HG03342 (cell line): ENCODE measurements at regions not wholly inside any gene's neighbourhood (a gene's known extent, or its start where the extent isn't known, plus 50 kb on each side); places are given as distances from the start of the nearest gene placed in this dataset.
A peak's percentile ranks its signal among the peaks of the same experiment; 100 is the strongest.

ENCODE experiments used
- ATAC-seq: cut with Tn5 transposase; IDR thresholded peaks from one replicate; pipeline ENCODE4 v1.9.1; 2021; ENCODE audit warnings: mild to moderate bottlenecking, moderate library complexity; ENCODE audit not compliant: unreplicated experiment

- ATAC-seq: no peak
Measured at GRCh38 chr2:180376066-180376465, 369.0 kb upstream of the CWC22 start.

GRCh38 chr2:180374502-180375281 is 367.6 kb upstream of the CWC22 start:
- ATAC-seq: no peak

DNA sequence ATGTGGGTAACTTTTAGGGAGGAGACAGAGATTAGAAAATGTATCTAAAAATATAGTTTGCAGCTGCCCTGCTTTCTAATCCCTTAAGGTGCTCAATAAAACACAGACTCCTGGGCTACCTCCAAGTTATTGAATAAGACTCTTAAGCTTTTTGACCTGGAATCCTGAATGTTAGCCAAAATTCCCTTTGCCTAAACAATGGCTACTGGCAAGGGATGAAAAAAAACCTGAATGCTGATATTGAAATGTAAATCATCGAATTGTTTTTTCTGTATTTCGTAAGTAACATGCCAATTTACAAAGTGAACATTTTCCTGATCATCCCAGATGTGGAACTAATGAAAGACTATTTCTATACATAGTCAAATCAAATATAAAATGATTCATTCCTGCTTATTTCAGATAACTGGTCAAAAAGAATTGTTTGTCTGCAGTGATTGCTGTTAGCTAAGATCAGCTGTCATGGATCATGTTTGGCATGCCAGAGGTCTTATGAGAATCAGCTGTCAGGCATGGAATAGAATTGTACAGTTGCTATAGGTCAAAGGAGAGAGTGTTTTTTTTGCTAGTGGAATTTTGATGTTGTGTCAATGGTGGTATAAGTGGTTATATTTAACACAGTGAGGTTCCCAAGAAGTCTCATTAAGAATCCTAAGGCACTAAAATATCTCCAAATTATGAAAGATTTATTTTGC is 363.6 kb upstream of the CWC22 start:
- no peak for ATAC-seq

DNA sequence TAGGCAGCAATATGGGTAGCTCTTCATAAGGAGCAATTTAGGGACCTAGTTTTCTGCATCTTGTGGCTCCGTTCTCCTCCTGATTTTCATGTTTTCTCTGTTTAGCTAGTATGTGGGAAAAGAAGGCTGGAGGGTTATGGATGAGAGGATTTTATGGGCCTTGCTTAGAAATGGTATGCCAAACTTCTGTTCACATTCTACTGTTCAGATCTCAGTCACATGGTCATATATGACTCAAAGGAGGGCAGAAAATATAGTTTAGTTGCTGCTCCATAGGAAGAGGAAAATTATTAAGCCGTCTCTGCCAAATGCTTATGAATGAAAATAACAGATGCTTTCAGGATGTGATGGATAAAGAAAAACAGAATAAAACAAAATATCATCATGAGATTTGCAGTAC is 361.8 kb upstream of the CWC22 start:
- ATAC-seq: no peak

- ATAC-seq: no peak
Measured at GRCh38 chr2:180367815-180368214, 360.7 kb upstream of the CWC22 start.

DNA sequence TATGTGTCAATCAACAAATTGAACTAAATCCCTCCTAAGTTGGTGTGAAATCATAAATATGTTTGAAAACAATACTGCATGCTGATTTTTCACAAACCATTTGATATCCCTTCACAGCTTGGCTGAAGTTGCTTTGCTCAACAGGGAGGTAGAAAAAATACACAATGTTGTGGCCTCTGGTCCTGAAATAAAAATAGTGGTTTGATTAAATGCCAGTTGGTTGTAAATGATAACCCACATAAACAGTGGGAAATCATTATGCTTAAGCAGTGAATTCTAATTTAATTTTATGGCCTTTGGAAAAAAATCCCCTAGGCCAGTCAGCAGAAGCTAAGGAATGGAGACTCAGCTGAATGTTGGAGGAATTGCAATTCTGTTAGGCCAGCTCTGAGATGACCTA is 359.4 kb upstream of the CWC22 start:
- ATAC-seq: no peak

DNA sequence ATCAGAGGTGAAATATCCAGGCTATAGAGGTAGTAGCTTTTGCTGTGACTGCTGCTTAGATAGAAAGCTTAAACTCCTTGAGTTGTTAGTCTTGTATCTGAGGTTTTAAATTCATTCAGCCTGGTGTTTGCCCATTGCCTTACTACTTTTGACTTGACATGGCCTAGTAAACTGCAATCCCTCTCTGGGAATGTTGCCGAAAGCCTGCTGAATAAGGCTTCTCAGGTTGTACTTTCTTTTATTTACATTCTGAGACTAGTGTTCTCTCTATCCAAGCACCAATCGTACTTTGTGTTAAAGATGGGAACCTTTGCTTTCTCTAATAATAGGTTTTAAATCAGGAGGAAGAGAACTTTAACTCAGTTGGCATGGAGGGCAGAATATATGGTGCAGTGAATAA is 357.6 kb upstream of the CWC22 start:
- no peak for ATAC-seq

DNA sequence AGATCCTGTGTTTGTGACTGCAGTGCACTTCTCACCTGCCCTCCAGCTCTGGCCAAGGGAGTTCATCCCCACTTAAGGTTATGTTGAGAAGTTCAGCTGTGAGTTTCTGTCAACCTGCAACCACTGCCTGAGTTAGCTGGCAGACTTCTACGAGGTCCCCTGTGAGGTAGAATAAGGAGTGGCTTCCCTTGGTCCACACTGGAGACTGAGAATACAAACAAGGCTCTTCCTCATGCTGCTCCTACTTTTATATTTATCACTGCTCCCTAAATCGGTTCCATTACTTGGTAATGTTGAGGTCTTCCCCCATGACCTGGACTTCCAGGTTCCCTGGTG is 353.2 kb upstream of the CWC22 start:
- ATAC-seq: peak; percentile 34

- ATAC-seq: peak; percentile 91
Measured at GRCh38 chr2:180359522-180360282, 352.6 kb upstream of the CWC22 start.

DNA sequence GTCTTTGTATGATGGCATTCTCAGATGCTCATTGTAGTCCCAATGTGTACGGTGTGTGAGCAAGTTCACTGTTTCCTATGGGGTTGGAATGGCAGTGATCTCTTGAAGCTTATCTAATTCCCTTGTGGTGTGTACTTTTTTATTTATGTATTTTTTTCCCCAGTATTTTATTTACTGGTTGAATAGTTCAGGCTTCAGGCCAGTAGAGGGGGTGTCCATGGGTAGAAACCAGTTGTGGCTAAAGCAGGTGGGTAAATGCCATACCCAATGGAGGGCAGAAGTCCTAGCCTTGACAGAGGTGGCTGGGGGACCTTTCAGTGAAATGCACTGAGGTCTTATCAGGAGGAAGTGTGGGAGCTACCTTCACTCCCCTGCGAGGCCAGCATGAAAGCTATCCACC is 351.4 kb upstream of the CWC22 start:
- ATAC-seq: no peak

DNA sequence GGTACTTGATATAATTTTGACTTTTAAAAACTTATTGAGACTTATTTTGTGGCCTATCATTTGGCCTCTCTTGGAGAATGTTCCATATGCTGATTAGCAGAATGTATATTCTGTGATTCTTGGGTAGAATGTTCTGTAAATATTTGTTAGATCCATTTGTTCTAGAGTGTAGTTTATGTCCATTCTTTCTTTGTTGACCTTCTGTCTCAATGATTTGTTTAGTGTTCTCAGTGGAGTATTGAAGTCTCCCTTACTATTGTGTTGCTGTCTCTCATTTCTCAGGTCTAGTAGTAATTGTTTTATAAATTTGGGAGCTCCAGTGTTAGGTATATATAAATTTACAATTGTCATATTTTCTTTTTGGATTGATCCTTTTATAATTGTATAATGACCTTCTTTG is 349.6 kb upstream of the CWC22 start:
- no peak for ATAC-seq

DNA sequence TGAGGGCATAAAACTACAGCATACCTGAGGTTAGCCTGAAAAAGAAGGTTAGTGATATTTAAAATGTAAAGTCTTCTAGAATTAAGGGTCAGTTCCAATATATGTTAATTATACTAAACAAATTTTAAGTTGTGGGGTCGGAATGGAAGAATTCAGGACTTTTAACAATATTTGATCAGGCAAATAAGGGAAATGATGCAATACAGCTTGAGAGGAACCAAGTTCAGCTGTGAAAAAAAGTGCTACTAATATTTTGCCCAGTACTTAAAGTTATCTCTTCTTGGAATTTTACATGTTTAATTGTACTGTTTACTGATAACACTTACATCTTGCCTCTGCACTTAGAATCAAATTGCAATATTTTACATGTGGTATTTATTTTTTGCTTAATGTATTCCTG is 345.5 kb upstream of the CWC22 start:
- no peak for ATAC-seq

DNA sequence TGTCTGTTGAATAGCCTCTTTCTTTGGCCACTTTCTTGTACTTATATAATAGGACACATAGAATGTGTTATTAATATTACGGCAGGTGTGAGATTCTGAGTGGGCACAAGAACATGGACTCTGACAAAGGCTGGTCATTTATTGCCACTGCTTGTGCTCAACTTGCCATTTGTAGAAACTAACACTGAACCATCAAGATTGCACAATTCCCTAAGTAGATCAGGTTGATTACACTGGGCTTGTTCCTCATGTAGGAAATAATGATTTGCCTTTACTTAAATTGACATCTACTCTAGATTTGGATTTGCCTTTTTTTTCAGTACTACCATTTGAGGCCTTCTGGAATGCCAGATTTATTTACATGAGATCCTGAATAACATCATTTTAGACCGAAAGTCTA is 342.7 kb upstream of the CWC22 start:
- ATAC-seq: no peak

- ATAC-seq: no peak
Measured at GRCh38 chr2:180343528-180344345, 336.6 kb upstream of the CWC22 start.

DNA sequence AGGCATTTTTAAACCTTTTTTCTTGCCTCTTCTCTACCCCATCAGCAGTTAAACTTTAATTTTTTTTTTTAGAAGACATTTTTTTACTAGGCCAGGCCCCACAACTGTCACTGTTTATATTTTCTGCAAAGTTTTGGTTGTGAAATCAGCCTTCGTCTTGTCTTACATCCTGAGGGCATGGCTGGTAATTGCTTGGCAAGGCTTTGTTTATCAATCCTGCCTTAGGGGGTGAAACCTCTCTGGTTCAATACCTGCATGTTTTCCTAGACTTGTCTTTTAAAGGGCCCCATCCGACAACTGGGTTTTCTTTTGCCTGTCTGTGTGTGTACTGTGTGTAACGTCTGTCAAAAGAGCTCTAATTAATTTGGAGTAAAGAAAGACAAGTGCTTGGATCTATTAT is 330.0 kb upstream of the CWC22 start:
- no peak for ATAC-seq

GRCh38 chr2:180336550-180336949 is 329.5 kb upstream of the CWC22 start:
- ATAC-seq: no peak

DNA sequence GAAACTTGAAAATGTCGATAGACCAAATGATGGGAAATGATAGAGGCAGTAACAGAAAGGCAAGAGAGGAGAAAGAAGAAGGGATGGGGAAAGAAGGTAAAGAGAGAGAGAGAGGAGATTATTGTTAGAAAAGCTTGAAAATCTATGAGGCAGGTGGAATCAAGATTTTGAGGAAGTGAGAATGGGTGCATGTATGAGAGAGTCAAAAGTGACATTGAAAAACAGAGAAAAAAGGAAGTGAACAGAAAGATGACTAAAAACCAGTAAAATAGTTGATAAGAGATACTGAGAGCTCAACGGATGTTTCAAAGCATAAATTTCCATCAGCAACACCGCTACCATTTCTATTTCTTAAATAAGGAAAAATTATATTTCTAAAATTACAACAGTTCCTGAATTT is 327.4 kb upstream of the CWC22 start:
- ATAC-seq: peak; percentile 100

DNA sequence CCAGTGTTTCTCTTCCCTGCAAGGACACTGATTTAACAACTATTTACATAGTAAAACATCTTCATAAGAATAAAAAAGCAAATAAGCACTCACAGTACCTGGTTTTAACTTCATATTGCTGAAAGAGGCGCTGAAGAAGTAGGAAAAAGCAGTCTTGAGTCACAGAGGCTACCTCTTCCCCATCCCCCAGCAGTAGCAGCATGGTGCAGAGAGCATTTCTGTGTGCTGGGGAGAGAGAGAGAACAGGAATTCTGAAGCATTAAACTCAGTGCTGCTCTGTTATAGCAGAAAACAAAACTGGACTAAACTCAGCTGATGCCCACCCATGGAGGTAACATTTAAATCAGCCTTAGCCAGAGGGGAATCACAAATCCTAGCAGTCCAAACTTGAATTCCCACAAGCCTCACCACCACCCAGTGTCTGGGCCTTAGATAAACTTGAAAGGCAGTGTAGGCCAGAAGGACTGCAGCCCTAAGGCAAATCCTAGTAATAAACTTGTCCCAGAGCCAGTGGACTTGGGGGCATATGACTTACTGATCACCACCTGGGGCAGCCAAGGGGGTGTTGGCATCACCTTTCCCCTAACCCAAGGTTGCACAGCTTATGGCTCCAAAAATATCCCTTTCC is 321.8 kb upstream of the CWC22 start:
- ATAC-seq: no peak

DNA sequence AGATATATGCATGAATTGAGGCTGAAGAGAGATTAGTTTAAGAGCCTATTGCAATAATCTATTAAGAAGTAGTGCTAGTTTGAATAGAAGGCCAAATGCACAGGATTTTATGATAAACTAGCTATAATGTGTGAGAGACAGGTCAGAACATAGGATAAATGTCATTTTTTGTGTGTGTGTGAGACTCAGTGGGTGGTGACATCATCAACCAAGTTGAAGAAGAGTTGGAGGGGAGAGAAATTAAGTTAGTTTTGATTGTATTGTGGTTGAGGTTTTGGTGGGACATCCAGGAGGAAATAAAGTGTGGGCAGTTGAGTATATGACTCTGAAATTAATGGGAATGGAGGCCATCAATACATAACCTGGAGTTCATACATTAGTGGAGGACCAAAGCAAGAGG is 320.1 kb upstream of the CWC22 start:
- no peak for ATAC-seq

DNA sequence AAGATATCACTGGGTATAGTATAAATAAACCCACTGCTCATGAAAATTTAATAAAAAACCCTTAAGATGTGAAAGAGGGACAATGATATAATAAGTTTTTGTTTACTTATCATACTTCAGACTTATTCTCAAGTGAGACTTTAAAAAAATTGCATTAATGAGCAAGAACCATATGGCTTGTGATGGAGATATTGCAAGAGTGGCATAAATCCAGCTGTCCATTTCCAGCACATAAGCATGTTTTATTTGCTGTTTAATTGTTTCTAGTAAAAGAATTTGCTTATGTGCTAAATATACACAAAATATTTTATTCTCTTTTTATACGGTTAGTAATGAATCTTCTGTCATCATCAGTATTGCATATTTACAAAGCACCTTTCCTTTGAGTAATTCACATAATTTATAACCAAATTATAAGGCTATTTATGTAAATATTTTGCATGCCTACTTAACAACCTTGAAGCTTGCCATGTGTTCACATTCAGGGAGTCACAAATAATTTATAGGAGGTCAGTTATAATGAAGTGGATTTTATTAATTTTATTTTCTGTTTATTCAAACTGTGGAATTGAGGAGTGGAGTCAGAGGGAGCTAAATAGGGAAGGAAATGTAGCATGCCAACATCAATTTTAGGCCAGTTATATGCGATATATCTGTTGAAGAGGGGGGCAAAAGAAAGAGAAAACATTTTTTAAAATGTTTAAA is 318.5 kb upstream of the CWC22 start:
- ATAC-seq: no peak
